DOHH2 (cell line): ENCODE measurements at regions not wholly inside any gene's neighbourhood (a gene's known extent, or its start where the extent isn't known, plus 50 kb on each side); places are given as distances from the start of the nearest gene placed in this dataset.

ENCODE experiments used
- CTCF ChIP-seq: fragments of 200-600 bp; sonication (generic); IDR thresholded peaks from one replicate; pipeline ENCODE4 v1.5.1; 2014; ENCODE audit warnings: antibody characterized with exemption, mild to moderate bottlenecking, low read depth, low read length; ENCODE audit not compliant: poor library complexity, severe bottlenecking
- EZH2phosphoT487 ChIP-seq: fragments of 200-600 bp; sonication (generic); IDR thresholded peaks from 2 replicates; pipeline ENCODE4 v1.6.1; 2017; ENCODE audit warnings: borderline replicate concordance, mild to moderate bottlenecking, antibody characterized with exemption, low read length, moderate library complexity, mixed read lengths

GRCh38 chr19:28534766-28535351 is 678.1 kb downstream of the UQCRFS1 start:
- TF ChIP-seq CTCF (no peak), EZH2phosphoT487 (no peak)
